PFSK-1 (cell line): ENCODE measurements at regions not wholly inside any gene's neighbourhood (a gene's known extent, or its start where the extent isn't known, plus 50 kb on each side); places are given as distances from the start of the nearest gene placed in this dataset.

Experiments used
- FOXP2 ChIP-seq: optimal IDR thresholded peaks from 2 replicates; pipeline ENCODE3; 2011; ENCODE audit warnings: borderline replicate concordance, control low read depth, inconsistent platforms; ENCODE audit not compliant: insufficient read depth; ENCODE audit errors: extremely low read length, extremely low read depth
- POLR2AphosphoS5 ChIP-seq: IDR thresholded peaks from 2 replicates; pipeline ENCODE4 v1.6.1; 2012; ENCODE audit warnings: low read depth, mild to moderate bottlenecking, control low read depth, low read length, moderate library complexity
- SIN3A ChIP-seq: IDR thresholded peaks from 2 replicates; pipeline ENCODE4 v1.6.1; 2012; ENCODE audit warnings: mild to moderate bottlenecking, low read length, moderate library complexity, borderline replicate concordance; ENCODE audit not compliant: insufficient read depth
- TAF1 ChIP-seq: IDR thresholded peaks from 2 replicates; pipeline ENCODE4 v1.6.1; 2012; ENCODE audit warnings: low read length, control low read depth, borderline replicate concordance; ENCODE audit not compliant: insufficient read depth
- TF ChIP-seq, protein P1 (sequence below), 2 experiments: IDR thresholded peaks; 2 replicates each; pipeline versions ENCODE4 v1.6.1 to v1.8.0; 2011 to 2012; ENCODE audit warnings: low read depth in 2 of 2, low read length in 2 of 2, control low read depth in 1 of 2, inconsistent platforms in 1 of 2, mild to moderate bottlenecking in 1 of 2, moderate library complexity in 1 of 2; ENCODE audit not compliant: insufficient read depth in 1 of 2

DNA sequence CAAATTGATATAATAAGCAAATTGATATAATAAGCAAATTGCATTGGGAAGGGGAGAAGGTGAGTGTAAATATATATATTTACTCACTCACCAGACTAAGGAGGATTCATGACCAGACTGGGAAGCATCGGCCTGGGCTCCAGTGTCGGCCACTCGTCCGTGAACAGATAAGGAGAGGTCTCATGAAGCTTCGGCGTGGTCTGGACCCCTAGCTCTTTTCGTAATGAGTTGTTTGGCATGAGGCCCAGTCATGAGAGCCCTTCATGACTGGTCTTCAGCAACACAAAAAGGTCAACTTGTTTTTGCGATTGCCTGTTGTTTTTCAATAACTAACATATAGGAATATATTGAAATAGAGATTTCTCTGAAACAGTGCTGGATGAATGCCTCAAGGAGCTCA lies 222.9 kb upstream of the KCNK2 start:
- TF ChIP-seq FOXP2: no peak
- no peak for TF ChIP-seq SIN3A
- no peak for TF ChIP-seq POLR2AphosphoS5
- no peak for TF ChIP-seq TAF1
- TF ChIP-seq, protein P1, sequence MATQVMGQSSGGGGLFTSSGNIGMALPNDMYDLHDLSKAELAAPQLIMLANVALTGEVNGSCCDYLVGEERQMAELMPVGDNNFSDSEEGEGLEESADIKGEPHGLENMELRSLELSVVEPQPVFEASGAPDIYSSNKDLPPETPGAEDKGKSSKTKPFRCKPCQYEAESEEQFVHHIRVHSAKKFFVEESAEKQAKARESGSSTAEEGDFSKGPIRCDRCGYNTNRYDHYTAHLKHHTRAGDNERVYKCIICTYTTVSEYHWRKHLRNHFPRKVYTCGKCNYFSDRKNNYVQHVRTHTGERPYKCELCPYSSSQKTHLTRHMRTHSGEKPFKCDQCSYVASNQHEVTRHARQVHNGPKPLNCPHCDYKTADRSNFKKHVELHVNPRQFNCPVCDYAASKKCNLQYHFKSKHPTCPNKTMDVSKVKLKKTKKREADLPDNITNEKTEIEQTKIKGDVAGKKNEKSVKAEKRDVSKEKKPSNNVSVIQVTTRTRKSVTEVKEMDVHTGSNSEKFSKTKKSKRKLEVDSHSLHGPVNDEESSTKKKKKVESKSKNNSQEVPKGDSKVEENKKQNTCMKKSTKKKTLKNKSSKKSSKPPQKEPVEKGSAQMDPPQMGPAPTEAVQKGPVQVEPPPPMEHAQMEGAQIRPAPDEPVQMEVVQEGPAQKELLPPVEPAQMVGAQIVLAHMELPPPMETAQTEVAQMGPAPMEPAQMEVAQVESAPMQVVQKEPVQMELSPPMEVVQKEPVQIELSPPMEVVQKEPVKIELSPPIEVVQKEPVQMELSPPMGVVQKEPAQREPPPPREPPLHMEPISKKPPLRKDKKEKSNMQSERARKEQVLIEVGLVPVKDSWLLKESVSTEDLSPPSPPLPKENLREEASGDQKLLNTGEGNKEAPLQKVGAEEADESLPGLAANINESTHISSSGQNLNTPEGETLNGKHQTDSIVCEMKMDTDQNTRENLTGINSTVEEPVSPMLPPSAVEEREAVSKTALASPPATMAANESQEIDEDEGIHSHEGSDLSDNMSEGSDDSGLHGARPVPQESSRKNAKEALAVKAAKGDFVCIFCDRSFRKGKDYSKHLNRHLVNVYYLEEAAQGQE (IDR thresholded peaks at IDR 0.05; ENCODE audit: insufficient read depth in 1 of 2, low read depth in 2 of 2, low read length in 2 of 2): no peak

DNA sequence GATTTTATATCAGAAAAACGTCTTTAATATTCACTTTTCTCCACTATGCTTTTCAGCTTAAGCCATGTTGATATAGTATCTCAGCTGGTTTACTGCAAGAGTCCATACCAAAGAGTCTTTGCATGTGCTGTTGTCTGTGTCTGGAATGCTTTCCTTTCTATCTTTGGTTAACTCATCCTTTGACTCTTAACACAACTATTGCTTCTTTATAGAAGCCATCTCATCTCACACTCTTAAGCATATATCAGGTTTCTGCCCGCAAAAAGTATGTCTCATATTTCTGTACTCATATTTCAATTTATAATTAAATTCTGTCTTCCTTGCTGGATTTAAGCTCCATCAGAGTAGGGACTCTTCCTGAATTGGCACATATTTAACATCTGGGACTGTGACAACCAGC lies 220.9 kb upstream of the KCNK2 start:
- TF ChIP-seq SIN3A: no peak
- TF ChIP-seq FOXP2: no peak
- no peak for TF ChIP-seq TAF1
- TF ChIP-seq POLR2AphosphoS5: no peak
- TF ChIP-seq, protein P1 (IDR thresholded peaks at IDR 0.05; ENCODE audit: insufficient read depth in 1 of 2, low read depth in 2 of 2, low read length in 2 of 2): no peak

DNA sequence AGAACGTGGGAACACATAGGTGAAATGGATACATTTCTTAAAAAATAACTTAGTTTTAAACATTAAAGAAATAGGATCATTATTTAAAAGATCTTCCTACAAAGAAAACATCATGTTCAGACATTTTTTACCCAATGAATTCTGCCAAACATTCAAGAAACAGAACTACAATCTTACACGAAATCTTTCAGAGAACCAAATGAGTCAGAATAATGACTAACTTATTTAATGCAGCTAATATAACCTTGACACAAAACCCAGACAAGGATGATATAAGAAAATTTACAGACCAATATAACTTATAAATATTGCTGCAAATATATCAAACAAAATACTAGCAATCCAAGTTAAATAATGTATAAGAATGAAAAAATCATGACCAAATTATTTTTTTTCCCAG lies 220.1 kb upstream of the KCNK2 start:
- TF ChIP-seq POLR2AphosphoS5 (no peak), TAF1 (no peak)

DNA sequence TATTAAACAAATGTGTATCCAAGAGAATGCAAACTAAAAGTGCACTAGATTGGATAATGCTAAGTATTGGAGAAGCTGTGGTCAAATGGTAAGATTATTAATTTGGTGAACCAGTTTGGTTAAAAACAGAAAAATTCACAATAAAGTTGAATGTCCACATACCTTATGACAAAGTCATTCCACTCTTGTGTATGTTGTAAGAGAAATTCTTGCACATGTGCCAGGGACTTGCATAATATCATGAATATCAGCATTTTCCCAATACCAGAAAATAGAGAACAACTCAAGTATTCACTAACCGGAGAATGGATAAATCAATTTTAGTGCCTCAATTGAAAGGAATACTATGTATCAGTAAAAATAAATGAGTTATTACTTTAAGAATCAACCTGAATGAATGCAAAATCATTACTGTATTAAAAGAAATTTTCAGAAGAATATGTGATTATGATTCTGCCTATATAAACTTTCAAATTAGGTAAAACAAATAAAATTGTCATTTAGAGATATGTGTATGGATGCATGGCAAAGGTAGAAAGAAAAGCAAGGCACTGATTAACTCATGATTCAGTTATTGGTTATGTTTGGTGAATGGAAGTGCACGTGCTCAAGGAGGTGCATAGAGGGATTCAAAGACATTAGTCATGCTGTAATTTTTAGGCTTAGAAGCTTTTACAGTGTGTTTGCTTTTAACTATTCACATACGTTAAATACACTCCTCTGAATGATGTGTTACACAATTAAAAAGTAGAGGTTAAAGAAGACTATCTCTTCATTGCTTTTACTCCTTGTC lies 217.4 kb upstream of the KCNK2 start:
- no peak for TF ChIP-seq SIN3A
- no peak for TF ChIP-seq TAF1
- TF ChIP-seq, protein P1 (IDR thresholded peaks at IDR 0.05; ENCODE audit: insufficient read depth in 1 of 2, low read depth in 2 of 2, low read length in 2 of 2): no peak
- no peak for TF ChIP-seq FOXP2
- no peak for TF ChIP-seq POLR2AphosphoS5

DNA sequence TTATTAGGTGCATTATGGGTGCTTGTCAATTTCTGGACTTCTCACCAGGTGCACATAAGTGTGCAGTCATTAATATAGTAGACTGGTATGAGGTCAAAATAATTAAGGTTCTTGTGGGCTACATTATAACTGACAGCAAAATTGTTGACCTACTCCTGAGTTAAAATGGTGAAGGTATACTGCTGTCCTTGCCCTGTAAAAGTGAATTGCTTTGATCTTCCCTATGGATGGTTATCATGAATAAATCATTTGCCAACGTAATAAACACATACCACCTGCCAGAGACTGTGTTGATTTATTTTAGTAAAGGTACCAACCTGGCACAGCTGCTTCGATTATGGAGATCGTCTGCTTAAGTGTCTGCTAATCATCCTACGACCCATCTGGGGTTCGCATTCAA lies 201.6 kb upstream of the KCNK2 start:
- TF ChIP-seq TAF1: no peak
- TF ChIP-seq SIN3A: no peak
- TF ChIP-seq, protein P1 (IDR thresholded peaks at IDR 0.05; ENCODE audit: insufficient read depth in 1 of 2, low read depth in 2 of 2, low read length in 2 of 2): no peak
- TF ChIP-seq POLR2AphosphoS5: no peak
- no peak for TF ChIP-seq FOXP2
